GM12801 (cell line): ENCODE measurements at regions not wholly inside any gene's neighbourhood (a gene's known extent, or its start where the extent isn't known, plus 50 kb on each side); places are given as distances from the start of the nearest gene placed in this dataset.

Source experiments
- TF ChIP-seq, protein P1 (sequence below): IDR thresholded peaks from one replicate; pipeline ENCODE4 v1.5.1; 2011; ENCODE audit warnings: control low read depth; ENCODE audit not compliant: insufficient read length; ENCODE audit errors: extremely low read depth

DNA sequence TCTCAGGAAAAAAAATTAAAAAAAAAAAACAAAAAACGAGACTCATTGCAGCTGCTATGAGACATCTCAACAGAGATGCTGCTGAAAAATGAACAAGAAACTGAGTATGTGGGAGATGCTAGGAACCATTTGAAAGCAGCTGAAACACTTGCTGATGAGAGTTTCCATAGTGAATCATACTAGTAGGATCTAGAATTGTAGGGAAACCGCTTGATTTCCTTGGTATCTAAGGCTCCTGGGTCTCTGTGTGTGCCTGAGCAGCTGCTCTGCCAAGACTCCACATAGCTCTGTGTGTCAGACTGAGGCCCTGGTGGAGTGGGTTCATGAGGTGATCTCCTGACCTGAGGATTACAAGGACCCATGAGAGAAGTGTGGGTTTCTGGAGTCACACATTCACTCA lies 313.4 kb upstream of the NECTIN3 start:
- TF ChIP-seq, protein P1, sequence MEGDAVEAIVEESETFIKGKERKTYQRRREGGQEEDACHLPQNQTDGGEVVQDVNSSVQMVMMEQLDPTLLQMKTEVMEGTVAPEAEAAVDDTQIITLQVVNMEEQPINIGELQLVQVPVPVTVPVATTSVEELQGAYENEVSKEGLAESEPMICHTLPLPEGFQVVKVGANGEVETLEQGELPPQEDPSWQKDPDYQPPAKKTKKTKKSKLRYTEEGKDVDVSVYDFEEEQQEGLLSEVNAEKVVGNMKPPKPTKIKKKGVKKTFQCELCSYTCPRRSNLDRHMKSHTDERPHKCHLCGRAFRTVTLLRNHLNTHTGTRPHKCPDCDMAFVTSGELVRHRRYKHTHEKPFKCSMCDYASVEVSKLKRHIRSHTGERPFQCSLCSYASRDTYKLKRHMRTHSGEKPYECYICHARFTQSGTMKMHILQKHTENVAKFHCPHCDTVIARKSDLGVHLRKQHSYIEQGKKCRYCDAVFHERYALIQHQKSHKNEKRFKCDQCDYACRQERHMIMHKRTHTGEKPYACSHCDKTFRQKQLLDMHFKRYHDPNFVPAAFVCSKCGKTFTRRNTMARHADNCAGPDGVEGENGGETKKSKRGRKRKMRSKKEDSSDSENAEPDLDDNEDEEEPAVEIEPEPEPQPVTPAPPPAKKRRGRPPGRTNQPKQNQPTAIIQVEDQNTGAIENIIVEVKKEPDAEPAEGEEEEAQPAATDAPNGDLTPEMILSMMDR: no peak

DNA sequence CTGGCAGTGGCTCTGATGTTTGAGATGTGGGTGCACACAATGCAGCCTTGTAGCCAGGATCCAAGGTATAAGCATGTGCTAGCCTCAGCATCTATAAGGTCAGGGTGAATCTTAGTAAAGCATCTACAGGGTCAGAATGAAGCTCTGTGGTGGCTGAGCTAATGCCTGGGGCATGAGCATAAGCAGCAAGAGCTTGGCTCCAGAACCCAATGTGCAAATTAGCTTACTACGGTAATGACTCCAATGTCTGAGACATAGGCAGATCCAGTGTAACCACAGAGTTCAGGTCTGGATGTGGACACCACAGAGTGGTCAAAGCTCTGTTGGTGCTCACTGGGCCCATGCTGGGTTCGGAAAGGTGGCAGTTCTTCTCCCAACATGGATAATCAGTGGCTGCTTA lies 304.5 kb upstream of the NECTIN3 start:
- TF ChIP-seq, protein P1: no peak

DNA sequence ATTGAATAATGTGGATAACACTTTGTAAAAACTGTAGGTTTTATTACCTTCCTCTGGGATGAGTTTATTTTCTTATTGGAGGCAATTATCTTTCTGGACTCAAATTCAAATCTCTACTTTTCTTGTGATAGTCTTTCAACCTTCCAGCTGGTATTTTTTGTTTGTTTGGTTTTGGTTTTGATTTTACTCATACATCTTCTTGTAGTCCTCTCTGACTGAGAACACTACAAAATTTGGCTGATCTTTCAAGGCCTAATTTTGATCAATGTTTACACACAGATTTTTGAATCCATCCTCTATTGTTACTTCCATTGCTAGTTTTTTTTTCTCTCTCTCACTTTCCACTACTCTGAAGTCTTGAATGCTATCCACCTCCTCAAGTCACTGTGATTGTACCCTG lies 303.8 kb upstream of the NECTIN3 start:
- TF ChIP-seq, protein P1: no peak

DNA sequence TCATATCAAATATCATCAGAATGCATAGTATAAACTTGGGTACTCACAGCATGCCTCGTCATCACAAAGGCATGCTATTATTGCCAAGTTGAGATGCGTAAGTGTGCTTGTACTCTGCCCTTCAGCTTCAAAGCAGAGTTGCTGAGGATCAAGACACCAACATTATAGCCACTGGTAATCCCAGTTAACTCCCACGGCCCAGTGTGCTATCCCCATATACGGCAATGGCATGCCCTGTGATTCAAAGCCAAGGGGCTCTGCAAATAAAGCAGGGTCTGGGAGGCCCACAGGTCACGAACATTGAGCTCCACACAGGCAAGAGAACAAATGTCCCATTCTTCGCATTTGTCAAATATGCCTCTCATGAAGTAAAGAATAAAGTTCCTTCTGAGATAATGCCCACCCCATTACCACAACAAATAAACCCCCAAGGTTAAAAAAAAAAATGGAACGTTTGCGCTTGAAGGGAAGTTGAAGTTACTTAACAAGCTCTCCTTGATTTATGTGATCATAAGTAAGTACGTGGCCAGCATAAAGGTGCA lies 298.1 kb upstream of the NECTIN3 start:
- TF ChIP-seq, protein P1: no peak

DNA sequence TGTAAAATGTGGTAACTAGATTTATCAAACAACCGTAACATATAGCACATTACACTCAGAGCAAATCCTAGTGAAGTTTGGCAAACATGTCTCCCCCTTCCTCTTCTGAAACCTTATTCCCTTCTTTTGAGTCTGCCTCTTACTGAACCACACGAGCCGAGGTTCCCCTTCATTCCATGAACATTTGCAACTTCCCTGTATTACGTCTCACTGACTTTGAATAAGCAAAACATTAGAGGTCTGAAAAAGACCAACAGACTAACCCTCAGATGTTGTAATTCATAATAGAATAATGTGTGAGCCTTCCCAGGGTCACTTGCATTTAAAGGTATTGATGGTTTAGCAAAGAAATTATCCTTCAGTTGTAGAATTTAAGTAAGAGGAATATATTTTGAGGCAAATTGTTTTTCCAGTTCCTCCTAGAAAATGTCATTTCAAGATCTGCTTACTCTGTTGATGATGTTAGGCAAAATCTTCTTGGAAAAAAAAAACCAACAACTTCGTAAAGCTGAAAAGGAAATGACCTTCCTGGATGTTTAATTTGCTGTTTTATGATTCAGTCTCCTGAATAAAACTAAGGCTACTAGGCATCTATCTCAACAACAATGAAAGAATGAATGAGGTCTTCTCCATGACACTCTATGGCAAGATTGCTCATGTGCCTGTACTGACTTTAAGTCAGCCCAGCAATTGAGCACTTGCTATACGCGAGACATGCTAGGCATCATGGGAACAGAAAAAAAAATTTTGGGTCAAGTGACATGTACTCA lies 296.9 kb upstream of the NECTIN3 start:
- TF ChIP-seq, protein P1: no peak

DNA sequence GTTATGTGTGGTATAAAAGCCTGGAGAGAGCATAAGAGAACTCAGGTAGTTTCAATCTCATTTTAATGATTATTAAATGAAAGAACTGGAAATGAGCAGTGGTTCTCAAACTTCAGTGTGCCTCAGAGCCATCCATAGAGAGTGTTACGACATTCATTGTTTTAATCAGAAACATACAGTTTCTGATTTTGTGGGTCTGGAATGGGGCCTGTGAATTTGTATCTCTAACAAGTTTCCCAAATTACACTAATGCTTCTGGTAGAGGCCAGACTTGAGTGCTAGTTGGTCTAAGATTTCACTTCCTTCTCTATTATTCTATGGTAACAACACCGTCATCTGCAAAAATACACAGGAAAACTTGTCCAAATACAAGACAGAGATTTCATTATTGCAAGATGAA lies 292.0 kb upstream of the NECTIN3 start:
- TF ChIP-seq, protein P1: no peak

DNA sequence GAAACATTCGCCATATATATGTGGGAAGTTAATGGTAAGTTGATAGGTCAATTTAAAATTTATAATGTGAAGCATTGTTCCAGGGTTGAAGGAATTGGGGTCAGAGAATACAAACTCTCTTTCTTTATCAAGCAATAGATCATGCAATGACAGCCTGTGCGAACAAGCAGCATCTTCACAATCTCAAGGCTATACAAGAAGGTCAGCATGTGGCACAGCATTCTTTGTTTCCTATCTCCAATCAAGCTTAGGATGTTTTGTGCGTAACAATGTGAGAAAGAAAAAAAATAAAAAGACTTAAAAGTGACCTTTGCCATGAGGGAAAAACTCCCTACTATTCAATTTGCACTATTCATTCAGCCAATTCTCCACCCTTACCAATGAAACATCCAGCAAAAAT lies 288.1 kb upstream of the NECTIN3 start:
- TF ChIP-seq, protein P1: no peak

DNA sequence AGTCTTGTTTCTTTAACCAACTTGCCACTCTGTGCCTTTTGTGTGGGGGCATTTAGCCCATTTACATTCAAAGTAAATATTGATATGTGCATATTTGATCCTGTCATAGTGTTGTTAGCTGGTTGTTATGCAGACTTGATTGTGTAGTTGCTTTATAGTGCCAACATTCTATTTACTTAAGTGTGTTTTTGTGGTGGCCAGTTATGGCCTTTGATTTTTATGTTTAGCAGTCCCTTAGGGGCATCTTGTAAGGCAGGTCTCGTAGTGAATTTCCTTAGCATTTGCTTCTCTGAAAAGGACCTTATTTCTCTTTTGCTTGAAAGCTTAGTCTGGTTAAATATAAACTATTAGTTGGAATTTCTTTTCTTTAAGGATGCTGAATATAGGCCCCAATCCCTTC lies 282.8 kb upstream of the NECTIN3 start:
- TF ChIP-seq, protein P1: no peak
